ENCODE measurements at regions not wholly inside any gene's neighbourhood (a gene's known extent, or its start where the extent isn't known, plus 50 kb on each side); places are given as distances from the start of the nearest gene placed in this dataset.

DNA sequence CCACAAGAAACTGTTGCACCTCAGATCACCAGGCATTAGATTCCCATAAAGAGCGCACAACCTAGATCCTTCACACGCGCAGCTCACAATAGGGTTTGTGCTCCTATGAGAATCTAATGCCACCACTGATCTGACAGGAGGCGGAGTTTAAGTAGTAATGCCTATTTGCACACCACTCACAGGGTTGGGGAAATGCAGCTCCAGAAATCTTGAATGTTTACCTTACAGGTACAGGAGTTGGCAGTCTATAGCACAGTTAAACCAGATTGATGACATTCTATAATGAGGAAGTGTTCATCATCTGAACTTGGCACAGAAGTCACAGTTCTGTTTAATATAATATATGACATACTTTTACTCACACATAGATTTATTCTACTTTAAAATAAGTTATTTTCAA, 732.2 kb upstream of the ZNF608 start:
- no peak for TF ChIP-seq YY1 (IDR thresholded peaks at IDR 0.05; ENCODE audit: insufficient read depth, insufficient read length)
- TF ChIP-seq ZNF274 (IDR thresholded peaks at IDR 0.05; ENCODE audit: low read depth, low read length), result no peak
